ENCODE measurements at regions not wholly inside any gene's neighbourhood (a gene's known extent, or its start where the extent isn't known, plus 50 kb on each side); places are given as distances from the start of the nearest gene placed in this dataset.
"Not testable (repeated sequence)": the region's sequence is repeated elsewhere in the genome, so short reads cannot be mapped to it uniquely, and the experiment has no call there.

GRCh38 chr4:151522866-151523519 lies 114.0 kb downstream of the FHIP1A start:
- DNase-seq = no peak

DNA sequence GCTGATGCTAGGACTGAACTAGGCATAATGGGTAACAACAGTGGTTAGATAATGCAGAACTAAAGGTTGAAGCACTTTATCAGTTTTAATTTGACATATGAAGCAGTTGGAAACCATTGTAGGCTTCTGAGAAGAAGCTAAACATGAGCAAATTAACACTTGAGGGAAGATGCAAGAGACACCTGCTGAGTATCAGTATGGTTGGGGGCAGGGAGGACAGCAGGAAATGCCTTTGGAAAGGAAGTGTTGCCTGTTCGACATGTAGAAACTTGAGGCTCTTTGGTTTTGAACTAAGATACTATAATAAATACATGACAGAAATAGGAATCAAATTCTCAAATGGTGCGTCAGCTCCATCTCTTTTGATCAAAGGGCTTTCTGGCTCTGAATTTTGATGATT lies 115.6 kb downstream of the FHIP1A start:
- no peak for DNase-seq

GRCh38 chr4:151526489-151526888 lies 117.5 kb downstream of the FHIP1A start:
- DNase-seq = not testable (repeated sequence)

- no peak for DNase-seq
Measured at GRCh38 chr4:151527699-151528098, 118.7 kb downstream of the FHIP1A start.

DNA sequence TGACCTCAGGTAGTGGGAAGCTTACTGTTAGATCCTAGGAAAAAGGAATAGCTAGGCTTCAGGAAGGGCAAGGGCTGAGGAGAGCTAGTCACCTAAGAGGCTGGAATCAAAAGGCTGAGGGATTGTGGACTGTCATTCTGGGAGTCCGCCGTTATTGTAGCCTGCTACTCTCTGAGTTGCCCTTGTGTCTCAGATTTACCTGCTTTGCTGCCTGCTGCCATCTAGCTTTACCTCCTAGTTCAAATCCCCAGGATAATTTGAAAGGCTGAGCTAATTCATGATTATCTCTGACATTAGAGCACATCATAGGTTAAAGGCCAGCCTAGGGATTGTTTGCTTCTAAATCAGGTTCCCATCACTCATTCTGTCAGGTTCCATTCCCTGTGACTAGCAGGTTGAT lies 120.2 kb downstream of the FHIP1A start:
- no peak for DNase-seq

DNA sequence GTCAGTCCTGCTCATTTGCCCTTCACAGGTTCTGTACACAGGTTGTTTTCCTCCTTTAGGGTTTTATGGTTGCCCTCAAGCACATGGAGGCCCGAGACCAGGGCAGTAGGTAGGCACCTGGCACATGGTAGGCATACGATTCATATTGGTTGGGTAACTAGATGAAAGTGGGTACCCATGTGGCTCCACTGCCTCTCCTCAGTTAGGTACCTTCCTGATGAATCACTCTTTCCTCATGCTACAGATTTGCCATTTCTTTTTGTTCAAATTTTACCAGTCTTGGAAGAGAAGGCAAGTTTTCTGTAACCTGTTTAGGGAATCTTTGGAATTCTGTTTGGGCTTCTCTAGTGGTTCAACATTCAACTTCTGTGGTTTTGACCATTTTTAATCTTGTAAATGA lies 121.3 kb downstream of the FHIP1A start:
- DNase-seq = no peak

GRCh38 chr4:151530783-151531182 lies 121.8 kb downstream of the FHIP1A start:
- DNase-seq = no peak

- peak in 1 of 2 donors; percentile 13 for DNase-seq
Measured at GRCh38 chr4:151532001-151532708, 123.2 kb downstream of the FHIP1A start.

DNA sequence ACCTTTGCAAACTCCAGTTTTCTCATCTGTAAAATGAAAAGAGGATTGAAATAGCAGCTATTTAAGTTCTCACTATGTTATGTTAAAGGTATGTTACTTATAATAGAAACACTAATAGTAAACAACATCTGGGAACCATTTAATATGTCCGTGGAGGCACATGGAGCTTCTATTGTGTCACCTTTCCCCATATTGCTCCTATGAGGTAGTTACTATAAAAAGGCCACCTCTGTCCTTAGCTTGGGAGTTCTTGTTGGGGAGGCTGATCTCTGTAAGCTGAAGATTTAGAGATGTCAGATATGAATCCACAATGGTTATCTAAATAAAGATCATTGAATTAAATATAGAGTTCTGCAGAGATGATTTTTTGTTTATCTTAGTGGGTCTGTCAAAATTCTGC lies 125.2 kb downstream of the FHIP1A start:
- no peak for DNase-seq

- DNase-seq = no peak
Measured at GRCh38 chr4:151535366-151535765, 126.4 kb downstream of the FHIP1A start.

DNA sequence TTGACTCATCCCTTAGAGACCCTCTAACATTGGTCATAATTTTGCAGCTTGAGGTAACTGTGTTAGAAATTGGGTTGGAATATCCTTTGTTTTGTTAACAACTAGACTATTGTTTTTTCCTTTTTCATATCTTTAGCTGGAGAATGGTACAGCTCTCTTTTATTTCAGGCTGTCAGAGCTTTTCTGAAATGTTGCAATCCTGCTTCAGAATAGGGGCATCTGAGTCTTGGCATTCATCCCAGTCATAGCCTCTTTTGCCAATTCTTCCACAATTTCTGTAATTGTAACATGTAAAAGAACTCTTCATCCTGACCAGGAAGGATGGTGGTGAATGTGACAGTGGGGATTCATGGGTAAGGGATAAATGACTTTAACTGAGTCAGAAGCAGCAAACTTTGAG lies 128.7 kb downstream of the FHIP1A start:
- no peak for DNase-seq

- no peak for DNase-seq
Measured at GRCh38 chr4:151538963-151539362, 130.0 kb downstream of the FHIP1A start.

- no peak for DNase-seq
Measured at GRCh38 chr4:151540728-151541388, 131.9 kb downstream of the FHIP1A start.

GRCh38 chr4:151541389-151542071 lies 132.6 kb downstream of the FHIP1A start:
- no peak for DNase-seq

DNA sequence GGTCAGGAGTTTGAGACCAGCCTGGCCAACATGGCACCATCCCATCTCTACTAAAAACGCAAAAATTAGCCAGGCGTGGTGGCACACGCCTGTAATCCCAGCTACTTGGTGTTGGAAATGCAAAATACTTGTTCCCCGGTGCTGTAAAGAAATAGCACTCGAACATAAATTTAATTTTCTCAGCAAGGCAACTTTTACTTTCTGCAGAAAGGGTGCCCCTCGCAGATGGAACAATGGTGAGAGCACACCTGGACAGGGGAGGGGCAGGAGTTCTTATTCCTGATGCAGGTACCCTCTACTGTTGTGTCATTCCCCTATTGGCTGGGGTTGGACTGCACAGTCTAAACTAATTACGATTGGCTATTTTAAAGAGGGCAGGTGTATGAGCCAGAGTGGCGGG lies 139.7 kb downstream of the FHIP1A start:
- no peak for DNase-seq

GRCh38 chr4:151549378-151549777 lies 140.4 kb downstream of the FHIP1A start:
- not testable (repeated sequence) for DNase-seq

- no peak for DNase-seq
Measured at GRCh38 chr4:151553874-151554273, 144.9 kb downstream of the FHIP1A start.

- DNase-seq = no peak
Measured at GRCh38 chr4:151555151-151555945, 146.4 kb downstream of the FHIP1A start.

DNA sequence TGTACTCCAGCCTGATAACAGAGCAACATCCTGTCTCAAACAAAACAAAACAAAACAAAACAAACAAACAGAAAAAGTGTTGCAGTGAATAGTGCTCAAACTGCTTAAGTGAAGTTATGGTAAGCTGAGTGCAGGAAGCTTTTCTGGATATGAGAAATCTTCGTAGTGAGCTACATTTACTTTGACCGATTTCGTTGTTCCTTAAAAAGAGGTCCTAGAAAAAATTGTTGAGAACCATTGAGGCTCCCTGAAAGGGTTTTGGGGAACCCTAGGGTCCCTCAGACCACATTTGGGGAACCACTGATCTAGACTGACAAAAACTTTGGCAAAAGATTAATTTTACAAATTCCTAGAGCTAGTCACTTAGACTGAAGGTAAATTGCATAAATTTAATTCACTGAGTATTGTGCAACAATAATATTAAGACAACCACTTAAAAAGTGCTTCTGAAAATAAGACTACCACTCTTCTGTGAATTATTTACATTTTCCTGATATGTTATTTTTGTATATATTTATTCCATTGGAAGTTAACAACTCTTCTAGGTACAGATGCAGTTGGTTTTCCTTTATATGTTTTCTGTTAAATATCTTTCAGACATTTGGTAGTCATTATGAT lies 149.6 kb downstream of the FHIP1A start:
- no peak for DNase-seq

DNA sequence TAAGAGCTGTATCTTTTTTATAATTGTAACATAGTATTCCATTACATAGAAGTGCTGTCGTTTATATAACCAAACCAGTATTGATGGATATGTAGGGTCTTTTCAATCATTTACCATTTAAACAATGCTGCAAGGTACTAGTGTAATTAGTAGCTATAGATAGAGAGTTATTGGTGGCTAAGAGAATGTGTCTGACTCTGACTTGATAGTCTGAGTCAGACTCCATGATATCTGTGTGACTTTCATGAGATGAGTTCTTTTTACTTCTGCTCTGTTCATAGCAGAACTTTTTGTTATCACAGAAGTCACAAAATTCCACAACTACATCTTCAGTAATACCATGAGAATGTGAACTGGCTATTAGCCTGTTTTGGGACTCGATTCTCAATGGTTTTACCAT lies 150.6 kb downstream of the FHIP1A start:
- no peak for DNase-seq

DNA sequence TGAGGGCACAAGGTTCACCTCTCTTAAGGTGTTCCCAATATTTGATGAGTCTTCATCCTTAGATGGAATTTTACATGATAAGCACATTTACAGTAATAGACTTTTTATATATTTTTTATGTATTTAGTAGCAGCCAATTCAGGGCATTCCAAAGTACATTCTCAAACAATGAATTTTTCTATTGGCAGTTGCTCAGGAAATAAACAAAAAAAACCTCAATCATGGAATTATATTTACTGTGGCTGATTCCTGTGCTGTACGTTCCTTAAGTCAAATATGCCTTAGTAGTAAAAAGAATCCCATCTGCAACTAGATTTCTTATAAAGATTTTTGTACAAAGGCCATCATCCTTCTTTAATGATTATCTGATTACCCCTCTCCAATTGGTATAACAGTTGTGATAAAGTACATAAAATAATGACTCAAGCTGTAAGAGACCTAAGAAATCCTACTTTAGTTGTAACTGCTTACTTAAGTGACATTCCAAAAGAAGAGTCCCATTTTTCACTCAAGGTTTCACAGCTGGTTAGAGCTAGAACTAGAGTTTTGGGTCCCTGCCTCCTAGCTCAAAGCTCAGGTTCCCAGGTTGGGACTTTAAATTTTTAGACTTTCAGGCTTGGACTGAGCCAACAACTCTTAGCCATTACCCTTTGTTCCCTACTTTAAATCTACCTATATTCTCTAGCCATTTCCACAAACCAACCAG lies 152.7 kb downstream of the FHIP1A start:
- no peak for DNase-seq

- no peak for DNase-seq
Measured at GRCh38 chr4:151563194-151563593, 154.2 kb downstream of the FHIP1A start.

All from inflammatory macrophage treated with lipopolysaccharide for 1 hour (primary cell).